ENCODE measurements at regions not wholly inside any gene's neighbourhood (a gene's known extent, or its start where the extent isn't known, plus 50 kb on each side); places are given as distances from the start of the nearest gene placed in this dataset.

DNA sequence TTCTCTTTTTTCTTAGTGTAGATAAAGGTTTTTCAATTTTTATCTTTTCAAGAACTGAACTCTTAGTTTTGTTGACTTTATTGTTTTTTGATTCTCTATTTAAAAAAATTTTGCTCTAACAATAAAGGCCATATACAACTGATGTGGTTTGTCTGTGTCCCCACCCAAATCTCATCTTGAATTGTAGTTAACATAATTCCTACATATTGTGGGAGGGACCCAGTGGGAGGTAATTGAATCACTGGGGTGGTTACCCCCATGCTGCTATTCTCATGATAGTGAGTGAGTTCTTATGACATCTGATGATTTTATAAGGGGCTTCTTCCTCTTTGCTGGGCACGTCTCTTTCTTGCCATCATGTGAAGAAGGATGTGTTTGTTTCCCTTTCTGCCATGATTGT is 199.8 kb downstream of the DHX35 start:
- no peak for DNase-seq

DNA sequence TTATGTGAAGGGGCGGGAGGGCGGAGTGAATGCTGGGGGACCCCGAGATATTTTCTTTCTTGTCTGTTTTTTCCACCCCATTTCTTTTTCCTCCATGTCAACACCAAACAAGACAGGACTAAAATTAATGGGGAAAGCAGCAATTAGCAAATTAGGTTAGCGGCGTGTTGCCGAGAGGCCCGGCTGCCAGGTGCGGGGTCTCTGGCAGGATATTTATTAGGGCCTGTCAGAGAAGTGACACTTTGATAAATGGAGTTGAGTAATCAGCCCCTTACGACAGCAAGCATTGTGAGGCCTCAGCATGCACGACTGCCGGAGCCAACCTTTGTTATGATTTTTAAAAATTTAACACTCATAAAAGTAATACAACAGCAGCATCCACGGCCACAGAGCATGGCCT is 193.8 kb downstream of the DHX35 start:
- DNase-seq: no peak

DNA sequence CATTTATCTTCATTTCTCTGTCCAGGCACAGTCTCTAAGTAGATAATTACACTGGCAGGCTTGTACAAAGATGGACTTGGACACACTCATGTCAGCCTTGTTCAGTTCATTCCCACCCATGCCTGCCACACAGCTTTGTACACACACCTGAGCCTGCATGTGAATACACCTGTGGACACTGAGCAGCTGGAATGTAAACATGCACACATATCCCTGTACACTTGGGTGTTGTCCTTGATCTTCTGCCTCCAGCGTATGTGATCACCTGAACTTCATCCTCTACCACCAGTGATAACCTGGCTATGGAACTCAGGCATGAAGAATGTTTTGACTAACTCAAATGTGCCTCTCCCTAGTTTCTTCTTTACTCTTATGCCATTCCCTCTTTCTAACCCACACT is 190.6 kb downstream of the DHX35 start:
- DNase-seq: no peak

DNA sequence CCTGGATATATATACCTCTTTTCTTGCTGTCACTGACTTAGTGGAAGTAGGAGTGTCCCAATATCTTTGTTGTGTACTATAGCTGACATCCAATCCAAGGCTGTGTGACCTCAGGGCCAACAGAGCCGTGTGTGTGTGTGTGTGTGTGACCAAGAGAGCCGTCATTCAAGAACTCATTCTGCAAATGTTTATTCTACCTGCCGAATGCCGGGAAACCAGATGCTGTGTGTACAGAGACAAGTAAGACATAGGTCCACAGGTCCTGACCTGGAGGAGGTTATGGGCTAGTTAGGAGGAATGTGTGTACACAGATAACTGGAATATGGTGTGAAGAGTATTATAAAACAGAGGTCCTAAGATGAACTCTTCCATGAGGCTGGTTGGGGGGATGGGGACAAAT is 190.0 kb downstream of the DHX35 start:
- DNase-seq: no peak

DNA sequence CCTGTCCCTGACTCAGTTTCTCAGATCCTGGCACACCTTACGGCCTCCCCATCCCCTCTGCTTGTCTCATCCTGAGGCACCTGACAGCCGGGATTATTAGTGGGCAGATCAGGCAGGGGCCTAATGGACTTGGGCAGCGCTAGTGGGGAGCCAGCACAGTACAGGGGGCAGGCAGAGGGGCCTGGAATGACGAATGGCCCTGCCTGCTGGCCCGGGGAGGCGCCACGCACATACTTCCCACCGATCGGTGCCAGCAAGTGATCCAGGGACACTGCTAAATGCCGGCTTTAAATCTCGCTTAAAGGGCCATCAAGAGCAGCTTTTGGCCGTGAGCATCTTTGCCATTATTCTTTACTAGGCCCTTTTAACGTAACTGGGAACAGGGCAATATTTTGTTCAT is 188.4 kb downstream of the DHX35 start:
- no peak for DNase-seq

DNA sequence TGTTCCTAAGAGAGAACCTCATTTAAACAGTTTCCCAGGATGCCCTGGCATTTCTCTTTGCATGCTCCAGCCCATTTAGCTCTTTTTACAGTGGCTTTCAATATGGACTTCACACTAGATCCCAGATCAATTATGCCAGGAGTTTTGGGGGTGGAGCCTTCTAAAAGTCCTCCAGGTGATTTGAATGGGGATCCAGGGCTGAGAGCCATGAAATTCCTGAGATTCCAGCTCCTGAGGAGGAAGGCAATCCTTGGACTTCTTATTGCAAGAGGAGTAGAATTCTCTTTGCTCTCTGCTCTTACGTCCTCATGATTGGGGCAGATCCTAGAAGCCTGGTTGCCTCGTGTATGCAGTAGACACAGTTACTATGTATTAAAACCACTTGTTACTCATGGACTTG is 184.2 kb downstream of the DHX35 start:
- DNase-seq: no peak

DNA sequence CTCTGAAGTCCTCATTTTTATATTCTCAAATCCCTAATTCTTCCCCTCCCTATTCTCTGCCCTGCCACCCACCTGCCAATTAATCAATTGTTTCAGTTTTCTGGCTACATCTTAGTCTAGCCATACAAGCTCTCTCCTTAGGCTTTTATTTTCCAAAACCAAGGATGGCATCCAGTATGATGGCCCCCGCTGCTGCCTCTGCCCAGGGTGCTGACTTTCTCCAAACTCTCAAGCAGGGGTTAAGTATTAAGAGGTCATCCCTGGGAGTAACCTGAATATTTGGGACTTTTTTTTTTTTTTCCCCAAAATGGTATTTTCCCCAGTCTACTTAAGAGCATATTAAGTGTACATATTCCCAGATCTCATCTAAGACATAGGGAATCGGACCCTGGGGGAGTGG is 183.8 kb downstream of the DHX35 start:
- DNase-seq: no peak

DNA sequence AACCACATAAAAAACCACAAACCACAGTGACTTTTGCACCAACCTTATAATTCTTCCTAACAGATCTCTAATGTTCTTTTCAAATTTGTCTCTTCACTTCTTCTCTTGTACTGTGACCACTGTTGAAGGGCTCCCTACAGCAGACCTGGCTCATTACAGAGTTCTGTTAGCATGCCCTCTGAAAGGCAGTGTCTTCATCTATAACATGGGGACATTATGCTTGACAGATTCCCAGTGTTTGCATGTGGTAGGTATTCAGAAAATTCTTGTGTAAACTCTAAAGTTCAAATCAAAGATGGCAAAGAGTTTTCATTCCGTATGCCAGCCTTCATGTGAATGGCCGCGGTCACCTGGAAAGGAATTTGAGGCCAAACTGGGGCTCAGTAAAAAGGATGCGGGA is 182.6 kb downstream of the DHX35 start:
- no peak for DNase-seq

DNA sequence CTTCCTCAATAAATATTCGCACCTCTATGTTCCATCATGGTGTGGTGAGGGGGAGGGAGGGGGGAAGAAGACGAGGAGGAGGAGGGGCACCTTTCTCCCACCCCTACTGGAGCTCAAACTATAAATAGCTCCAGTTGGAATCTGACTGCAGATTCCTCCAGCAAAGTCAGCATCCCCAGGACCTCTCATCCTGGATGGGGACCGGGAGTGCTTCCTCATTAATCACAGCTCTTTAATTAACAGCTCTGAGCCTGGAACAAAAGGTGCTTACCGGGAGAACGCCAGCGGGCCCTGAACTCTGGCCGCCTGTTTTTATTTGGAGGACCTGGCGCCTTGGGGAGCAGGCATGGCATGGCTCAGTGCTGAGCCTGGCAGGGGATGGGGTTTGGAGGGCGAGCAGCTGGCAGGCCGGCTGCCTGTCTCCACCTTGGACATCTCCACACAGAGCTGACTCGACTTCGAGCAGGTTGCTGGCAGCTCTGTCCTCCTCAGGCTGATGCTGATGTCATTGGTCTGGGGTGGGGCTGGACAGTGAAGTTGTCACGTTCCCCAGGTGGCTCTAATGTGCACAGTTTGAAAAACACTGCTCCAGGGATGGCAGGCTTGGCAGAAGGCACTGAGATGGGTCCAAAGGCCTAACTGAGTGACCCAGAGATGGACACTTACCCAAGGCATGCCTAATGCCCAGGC is 180.4 kb downstream of the DHX35 start:
- no peak for DNase-seq

DNA sequence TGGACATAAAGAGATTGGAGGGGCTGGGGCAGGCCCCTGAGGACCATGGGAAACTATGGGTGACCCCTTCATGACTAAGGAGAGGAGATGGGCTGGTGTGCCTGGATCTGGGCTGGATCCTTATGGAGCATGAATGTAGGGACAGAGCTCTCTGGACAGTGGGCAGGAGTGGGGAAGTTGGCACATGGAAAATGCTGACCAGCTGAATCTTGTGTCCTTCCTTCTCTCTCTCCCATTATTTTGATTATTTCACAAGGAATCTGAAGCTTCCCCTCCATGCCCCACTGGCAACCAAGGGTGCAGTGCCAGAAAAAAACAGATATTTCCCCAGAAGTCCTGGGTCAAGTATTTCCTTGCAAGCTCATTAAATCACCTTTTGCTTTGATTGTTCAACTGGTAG is 175.2 kb downstream of the DHX35 start:
- no peak for DNase-seq

DNA sequence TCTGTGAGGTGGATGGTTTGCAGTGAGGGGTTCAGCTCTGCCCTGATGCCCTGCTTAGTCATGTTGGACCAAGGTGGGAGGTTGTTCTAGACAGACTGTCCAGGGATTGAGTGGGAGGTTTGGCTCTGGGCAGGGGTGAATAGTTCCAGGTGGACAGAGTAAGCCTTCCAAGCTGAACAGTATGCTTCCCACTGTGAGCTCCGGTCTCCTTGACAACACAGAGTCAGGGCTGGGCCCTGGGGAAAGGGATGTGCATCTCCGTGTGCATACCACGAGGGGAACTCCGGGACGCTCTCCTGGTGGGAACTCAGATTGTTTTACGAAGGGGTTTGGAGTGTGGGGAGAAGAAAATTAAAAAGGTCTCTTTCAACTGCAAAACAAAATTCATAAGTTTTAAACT is 174.7 kb downstream of the DHX35 start:
- no peak for DNase-seq

DNA sequence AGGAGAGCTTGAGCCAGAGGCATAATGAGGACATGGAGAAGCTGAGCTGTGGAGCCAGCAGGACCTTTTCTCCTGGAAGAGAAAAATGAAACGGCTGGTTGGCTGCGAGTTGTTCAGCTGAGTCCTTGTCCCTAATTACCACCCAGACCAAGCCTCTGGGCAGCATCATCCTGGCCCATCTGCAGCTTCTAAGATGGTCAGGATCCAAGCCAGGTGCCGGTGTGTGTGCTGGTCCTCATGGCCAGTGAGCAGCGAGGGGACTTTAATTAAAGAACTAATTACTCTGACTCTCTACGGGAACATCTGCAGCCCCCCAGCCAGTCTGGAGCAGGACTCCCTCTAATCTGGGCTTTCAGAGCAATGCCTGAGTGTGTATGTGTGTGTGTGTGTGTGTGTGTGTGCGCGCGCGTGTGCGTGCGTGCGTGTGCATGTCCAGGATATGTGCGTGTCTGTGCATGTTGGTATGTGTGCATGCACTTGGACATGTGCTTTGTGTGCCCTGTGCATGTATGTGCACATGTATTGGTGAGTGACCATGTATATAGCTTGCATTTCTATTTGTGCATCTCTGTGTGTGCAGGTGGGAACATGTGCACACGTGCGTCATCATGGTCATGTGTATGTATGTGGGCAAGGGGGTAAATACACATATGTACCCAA is 173.9 kb downstream of the DHX35 start:
- DNase-seq: no peak

DNA sequence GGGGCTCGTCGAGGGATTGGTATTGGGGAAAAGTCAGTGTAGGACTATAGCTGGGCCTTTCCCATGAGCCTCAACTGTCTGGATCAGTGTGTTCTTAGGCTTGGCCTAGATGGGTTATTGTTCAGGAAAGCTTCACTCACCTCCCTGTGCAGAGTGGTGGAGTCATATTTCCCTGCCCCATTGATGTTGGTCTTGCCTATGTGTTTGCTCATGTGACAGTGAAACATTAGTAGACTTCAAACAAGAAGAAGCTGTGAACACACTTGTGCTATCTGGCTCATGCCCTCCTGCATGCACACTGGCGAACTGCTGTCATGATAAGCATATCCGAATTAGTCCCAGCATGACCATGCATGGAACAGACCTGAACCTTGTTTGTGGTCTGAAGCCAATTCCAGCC is 171.1 kb downstream of the DHX35 start:
- no peak for DNase-seq

DNA sequence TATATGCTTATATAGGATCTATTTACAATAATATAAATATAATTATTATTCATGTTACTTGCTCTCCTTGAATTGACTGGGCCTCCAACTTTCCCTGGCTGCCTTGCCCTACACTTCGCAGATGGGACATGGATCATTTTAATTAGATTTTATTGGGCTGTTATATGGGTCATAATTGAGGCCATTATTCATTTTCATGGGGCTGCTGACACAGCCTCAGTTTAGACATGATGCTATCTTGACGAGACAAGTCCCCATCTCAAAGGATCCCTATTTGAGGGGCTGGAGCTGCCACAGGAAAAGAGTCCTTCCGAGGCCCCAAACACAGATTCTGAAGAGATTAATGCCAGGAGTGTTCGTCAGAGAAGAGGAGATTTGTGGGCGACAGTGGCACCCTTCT is 170.4 kb downstream of the DHX35 start:
- DNase-seq: no peak

DNA sequence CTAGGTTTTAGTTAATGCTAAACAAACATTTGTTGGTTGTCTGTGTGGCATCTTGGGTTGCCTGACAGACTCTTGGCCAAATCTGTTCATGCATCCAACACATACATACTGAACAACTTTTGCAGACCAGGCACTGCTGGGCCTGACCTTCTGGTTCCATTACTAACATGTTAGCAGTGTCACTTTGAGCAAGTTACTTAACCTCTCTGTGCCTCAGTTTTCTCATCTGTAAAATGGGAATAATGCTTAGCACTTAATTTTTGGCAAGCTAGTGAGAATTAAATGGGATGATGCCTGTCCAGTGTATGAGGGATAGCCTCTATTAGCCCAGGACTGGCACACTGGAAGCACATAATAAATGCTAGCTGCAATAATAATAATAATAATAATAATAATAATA is 169.9 kb downstream of the DHX35 start:
- DNase-seq: no peak

DNA sequence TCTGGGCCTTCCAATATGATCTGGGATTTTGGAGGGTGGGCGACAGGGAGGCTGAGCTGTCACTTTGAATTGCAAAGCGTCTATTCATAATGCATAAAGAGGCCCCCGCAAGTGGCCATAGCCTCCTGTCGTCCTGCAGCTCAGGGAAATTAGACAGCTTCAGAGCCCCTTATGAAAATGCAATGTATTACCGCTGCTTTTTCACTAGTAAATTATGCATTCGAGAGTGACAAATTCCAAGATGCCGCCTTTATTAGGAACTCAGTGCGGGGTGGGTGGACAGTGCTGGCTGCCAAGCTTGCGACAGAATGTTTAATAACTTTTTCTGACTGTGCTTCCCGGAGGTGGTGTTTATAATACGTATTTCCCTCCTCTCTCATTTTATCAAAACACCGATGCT is 168.5 kb downstream of the DHX35 start:
- DNase-seq: no peak

DNA sequence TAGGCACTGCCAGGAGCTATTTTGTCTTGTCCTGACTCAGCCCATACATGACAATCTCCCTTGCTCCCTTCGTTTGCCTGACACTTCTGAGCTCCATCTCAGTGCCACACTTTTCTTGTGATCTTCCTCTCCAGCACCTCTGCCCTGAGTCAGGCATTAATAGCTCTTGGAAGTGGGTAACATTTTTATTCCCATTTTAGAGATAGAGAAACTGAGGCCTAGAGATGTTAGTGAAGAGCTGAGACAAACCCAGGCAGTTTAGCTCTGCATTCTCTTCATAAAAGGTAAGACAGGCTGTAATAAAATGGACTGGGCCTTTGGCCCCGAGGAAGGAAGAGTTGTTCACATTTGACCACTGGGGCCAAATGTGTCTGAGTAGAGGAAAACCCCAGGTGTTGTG is 167.4 kb downstream of the DHX35 start:
- no peak for DNase-seq

DNA sequence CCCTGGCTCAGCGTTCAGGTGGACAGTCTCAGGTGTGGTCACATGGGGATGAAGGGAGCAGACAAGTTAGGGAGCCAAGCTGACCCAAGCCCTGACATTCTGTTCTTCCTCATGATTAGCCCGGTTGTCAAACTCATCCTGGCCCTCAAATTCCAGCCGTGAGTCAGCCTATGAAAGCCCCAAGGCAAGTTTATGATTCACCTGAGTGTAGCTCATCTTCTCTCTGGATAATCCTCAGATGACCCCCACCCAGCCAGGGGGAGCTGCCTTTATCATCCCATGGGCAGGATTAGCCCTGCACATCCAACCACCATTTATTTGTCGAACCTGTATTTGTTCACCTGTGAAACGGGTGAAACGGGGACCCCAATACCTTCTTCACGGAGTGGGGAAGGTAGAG is 161.9 kb downstream of the DHX35 start:
- no peak for DNase-seq

DNA sequence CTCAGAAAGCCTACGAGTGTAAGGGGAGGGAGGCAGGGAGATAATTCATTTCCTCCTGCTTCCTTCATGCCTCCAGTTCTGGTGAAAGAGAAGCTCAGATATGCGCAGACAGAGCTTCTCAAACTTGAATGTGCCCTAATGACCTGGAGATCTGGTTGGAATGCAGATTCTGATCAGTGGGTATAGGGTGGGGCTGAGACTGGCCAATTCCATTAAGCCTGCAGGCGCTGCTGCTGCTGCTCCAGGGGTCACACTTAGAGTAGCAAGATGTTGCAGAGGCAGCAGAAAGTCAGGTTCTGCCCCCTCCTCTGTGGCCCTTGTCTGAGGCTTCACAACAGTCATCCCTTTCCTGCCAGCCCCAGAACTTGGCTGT is 161.0 kb downstream of the DHX35 start:
- no peak for DNase-seq

DNA sequence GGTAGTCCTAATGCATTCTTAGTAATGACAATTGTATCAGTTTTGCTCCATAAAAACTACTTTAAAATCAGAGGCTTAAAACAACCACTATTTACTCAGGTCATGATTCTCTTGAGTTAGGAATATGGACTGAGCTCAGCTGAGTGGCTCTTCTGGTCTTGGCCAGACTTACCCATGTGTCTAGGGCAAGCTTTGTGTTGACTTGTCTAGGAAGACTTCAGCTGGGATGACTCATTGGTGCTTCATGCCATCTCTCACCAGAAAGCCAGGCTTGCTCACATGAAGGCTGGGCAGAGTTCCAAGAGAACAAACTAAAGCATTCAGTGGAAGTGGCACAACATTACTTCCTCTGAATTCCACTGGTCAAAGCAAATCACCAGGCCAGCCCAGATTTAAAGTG is 155.3 kb downstream of the DHX35 start:
- no peak for DNase-seq

DNA sequence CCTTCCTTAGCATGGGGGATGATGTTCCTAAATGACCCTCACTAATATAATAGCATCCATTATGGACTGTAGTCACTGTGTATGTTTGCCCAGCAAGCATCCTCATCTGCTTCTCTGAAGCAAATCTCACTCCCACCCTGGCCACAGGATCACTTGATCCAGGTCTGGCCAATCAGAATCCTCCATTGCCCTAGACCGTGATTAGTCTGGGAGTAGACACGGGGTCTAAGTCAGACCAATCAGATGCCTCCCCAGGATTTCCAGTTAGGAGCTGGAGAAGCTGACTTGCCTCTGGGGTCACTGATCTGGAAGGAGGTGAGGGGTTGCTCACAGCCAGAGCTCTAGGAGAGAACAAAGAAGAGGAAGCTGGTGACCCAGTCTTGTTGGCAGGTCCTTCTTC is 153.9 kb downstream of the DHX35 start:
- no peak for DNase-seq

DNA sequence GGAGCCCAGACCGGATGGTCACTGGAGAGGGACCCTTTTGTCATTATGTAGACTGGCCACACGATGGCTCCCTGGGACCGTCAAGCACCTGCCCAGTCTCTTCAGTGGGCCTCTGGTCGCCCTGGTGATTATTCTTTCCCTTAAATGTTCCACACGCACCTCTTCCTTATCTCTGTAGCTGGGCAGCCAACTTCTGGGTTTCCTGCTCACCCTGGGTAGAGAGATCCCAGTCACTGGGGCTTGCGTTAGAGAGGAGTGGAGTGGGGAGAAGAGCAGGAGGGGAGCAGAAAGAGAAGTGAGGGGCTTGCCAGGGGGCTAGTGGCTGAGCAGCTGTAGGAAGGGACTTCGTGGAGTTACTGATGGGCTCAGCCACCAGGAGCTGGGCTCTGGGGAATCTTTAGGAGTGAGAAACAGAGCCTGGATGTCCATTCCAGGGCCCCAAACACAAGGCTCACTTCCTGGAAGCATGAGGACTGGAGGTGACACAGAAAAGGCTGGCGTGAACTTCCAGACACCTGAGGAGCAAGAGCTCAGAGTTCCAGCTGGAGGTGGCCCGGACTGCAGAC is 150.1 kb downstream of the DHX35 start:
- DNase-seq: no peak

DNA sequence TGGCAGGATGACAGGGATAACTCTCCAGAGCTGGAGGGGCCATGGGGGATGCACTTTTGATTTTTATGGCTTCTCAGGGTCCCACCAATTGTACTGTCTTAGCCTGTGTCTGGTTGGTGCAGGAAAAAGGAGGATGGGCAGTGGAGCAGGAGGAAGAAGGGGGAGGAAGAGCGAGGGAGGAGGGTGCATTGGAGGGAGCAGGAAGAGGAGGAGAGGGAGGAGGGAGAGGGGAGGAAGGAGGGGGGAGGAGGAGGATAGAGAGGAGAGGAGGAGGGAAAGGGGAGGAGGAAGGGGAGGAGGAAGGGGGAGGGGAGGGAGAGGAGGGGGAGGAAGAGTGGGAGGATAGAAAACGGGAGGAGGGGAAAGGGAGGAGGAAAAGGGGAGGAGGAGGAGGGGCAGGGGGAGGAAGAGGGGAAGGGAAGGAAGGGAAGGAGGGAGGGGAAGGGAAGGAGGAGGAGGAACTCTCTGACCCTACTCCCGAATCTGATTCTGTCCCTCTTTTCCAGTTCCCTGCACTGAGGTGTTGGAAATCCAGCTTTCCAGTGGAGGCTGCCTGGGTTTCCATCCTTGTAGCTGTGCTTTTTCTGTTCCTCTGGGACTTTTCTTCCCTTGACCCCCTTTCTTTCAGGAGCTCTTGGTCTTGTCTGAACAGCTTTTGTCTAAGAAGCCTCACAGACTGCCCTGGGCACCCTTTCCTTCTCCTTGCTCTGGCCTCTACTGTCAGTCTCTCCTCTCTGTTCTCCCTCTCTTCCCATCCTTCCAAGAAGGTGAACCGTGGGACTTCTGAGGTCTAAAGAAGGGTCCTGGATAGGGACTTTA is 149.4 kb downstream of the DHX35 start:
- no peak for DNase-seq

DNA sequence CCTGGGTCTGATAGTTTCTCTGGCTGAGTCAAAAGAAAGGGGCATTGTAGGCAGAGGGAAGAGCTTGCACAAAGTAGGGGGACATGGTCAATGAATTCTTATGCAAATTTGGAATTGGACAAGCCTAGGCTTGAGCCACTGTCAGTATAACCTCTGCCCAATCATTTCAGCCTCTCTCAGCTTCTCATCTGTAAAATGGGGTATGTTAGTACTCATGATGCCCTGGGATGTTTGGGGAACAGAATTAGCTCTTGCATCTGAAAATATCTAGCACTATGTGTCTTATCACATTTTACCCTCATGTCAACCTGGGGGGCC is 148.6 kb downstream of the DHX35 start:
- no peak for DNase-seq

Measured in stimulated activated CD4-positive, alpha-beta T cell treated with anti-CD3 and anti-CD28 coated beads, Interleukin-4, amount 100 ng/mL, for 1 hour (primary cell).